Prostate gland (tissue), 2 donors: ENCODE measurements at regions not wholly inside any gene's neighbourhood (a gene's known extent, or its start where the extent isn't known, plus 50 kb on each side); places are given as distances from the start of the nearest gene placed in this dataset.

Experiments used
- CTCF ChIP-seq, 4 experiments: fragments of 200-600 bp in 2 of 4; fragments of 450-650 bp in 2 of 4; sonication (generic) in 2 of 4; IDR thresholded peaks; 1 replicate in 3 of 4; 2 replicates in 1 of 4; pipeline ENCODE4 v1.5.1; 2016 to 2019; ENCODE audit warnings: antibody characterized with exemption in 4 of 4, mild to moderate bottlenecking in 2 of 4, moderate library complexity in 2 of 4
- POLR2A ChIP-seq: fragments of 450-650 bp; IDR thresholded peaks from one replicate; pipeline ENCODE4 v1.6.1; 2016; ENCODE audit warnings: antibody characterized with exemption, mild to moderate bottlenecking

- TF ChIP-seq POLR2A (no peak), CTCF (IDR thresholded peaks at IDR 0.05) (no peak)
Observed at GRCh38 chr13:109403012-109403421, 383.4 kb downstream of the IRS2 start.
